ENCODE measurements at regions not wholly inside any gene's neighbourhood (a gene's known extent, or its start where the extent isn't known, plus 50 kb on each side); places are given as distances from the start of the nearest gene placed in this dataset.

DNA sequence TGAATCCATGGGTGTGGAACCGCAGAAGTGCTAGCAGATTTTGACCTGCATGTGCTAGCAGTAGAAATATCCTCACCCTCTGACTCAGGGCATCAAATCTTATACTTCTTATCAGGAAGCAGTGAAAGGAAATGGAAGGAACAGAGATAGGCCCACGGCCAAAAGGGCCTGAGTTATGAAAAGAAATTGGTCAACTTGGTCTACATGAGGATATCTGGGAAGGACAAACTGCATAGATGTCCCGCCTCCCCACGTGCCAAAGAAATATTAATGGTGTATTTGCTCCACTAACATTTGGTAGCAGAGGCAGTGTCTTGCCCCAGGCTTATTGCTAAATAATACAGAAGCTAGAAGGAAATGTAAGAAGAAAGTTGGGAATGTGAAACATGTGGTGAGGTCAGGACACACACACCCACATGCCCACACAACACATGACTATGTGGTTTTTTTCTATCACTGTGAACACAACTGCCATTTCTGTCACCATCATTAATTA lies 93.6 kb upstream of the COL8A1 start:
- ATAC-seq = no peak
- CTCF ChIA-PET (ENCODE audit: low intra/inter-chr PET ratio, low total read pairs) = no interaction called here
- H3K27ac ChIP-seq (ENCODE audit: extremely low read length, insufficient read depth, low read length) = no peak overlapping the region
- no peak for TF ChIP-seq SP5 (CRISPR knock-in tag; IDR thresholded peaks at IDR 0.05; ENCODE audit: borderline replicate concordance, low read depth)
- no peaks in the 10 kb centered on the region for H3K27me3 ChIP-seq (ENCODE audit: control insufficient read depth in 1 of 2, insufficient read depth in 2 of 2, low read length in 2 of 2)
- H4K20me1 ChIP-seq (ENCODE audit: insufficient read depth, low read length) = no peaks in the 10 kb centered on the region
- no peaks in the 10 kb centered on the region for H3K36me3 ChIP-seq (replicated peaks in 1 of 2; ENCODE audit: control insufficient read depth in 1 of 2, insufficient read depth in 2 of 2, low read length in 2 of 2)
- no peak overlapping the region for H3K4me3 ChIP-seq (replicated peaks in 1 of 3; ENCODE audit: insufficient read depth in 1 of 3, low read depth in 2 of 3, low read length in 3 of 3)
- intact Hi-C loops (cut with micrococcal nuclease; ENCODE audit: unreplicated experiment) (no loop called here), in situ Hi-C loops (cut with HindIII; ENCODE audit: extremely low pct_ligation_motif_present, low pct_unique_long_range_greater_than_20kb) (no loop called here)
- no peak for FAIRE-seq
- peaks cover 11% of the 10 kb centered on the region for H3K4me1 ChIP-seq (ENCODE audit: insufficient read depth, low read length)
- POLR2A ChIA-PET = no interaction called here
- H2AFZ ChIP-seq (ENCODE audit: low read length) = no peak overlapping the region
- no peaks in the 10 kb centered on the region for H3K9me3 ChIP-seq (ENCODE audit: low read length)
- BruUV-seq (replicated peaks) = no TSS peak
- DNase-seq (ENCODE audit: low spot score) = no peak
- H3K4me2 ChIP-seq (ENCODE audit: low read depth, low read length) = no peak overlapping the region
- H3K9ac ChIP-seq (ENCODE audit: insufficient read depth, low read depth, low read length) = no peak overlapping the region
- H3K79me2 ChIP-seq (ENCODE audit: insufficient read depth, low read length) = no peaks in the 10 kb centered on the region
- WGBS (ENCODE audit: low lambda C conversion rate) = 3% methylated on average over 4 of the region's 4 CpGs

DNA sequence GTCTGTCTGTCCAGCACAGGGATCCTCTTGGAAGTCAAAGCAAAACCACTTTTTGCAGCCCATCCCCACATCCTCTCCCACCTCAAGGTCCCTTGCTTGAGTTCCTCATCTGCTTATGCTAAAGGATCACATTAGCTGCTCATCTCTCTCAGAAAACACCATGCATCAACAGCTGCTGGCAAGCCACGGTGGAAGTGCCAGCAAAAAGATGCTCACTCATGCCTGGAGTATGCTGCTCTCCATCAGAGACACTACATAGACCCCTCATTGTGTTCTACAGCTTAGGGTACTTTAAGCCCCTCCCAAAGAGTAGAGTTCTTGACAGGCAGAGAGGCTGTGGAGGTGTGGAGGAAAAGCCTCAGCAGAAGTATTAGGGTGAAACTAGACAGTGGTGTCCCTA lies 94.6 kb upstream of the COL8A1 start:
- ChIA-PET POLR2A (no interaction called here), CTCF (ENCODE audit: low intra/inter-chr PET ratio, low total read pairs) (no interaction called here)
- in situ Hi-C loops (cut with HindIII; ENCODE audit: extremely low pct_ligation_motif_present, low pct_unique_long_range_greater_than_20kb) (no loop called here), intact Hi-C loops (cut with micrococcal nuclease; ENCODE audit: unreplicated experiment) (no loop called here)
- no peak overlapping the region for H3K4me3 ChIP-seq (replicated peaks in 1 of 3; ENCODE audit: insufficient read depth in 1 of 3, low read depth in 2 of 3, low read length in 3 of 3)
- no peak overlapping the region for H3K4me2 ChIP-seq (ENCODE audit: low read depth, low read length)
- no peaks in the 10 kb centered on the region for H3K27me3 ChIP-seq (ENCODE audit: control insufficient read depth in 1 of 2, insufficient read depth in 2 of 2, low read length in 2 of 2)
- 0% methylated on average over 1 of the region's 1 CpG for WGBS (ENCODE audit: low lambda C conversion rate)
- FAIRE-seq (no peak), DNase-seq (ENCODE audit: low spot score) (no peak), ATAC-seq (no peak)
- H2AFZ ChIP-seq (ENCODE audit: low read length) = no peak overlapping the region
- H4K20me1 ChIP-seq (ENCODE audit: insufficient read depth, low read length) = no peaks in the 10 kb centered on the region
- H3K4me1 ChIP-seq (ENCODE audit: insufficient read depth, low read length) = peaks cover 11% of the 10 kb centered on the region
- no peaks in the 10 kb centered on the region for H3K79me2 ChIP-seq (ENCODE audit: insufficient read depth, low read length)
- BruUV-seq (replicated peaks) = no TSS peak
- TF ChIP-seq KAT2B (IDR thresholded peaks at IDR 0.05; ENCODE audit: borderline replicate concordance, low read depth, low read length) (no peak), ZNF326 (CRISPR knock-in tag; IDR thresholded peaks at IDR 0.05; ENCODE audit: borderline replicate concordance) (no peak), ZNF572 (CRISPR knock-in tag; IDR thresholded peaks at IDR 0.05) (no peak), YY1 (IDR thresholded peaks at IDR 0.05; ENCODE audit: insufficient read depth, insufficient replicate concordance, low read depth, low read length) (no peak), RORA (CRISPR knock-in tag; IDR thresholded peaks at IDR 0.05) (no peak), ZNF468 (CRISPR knock-in tag; IDR thresholded peaks at IDR 0.05) (no peak), ZNF550 (CRISPR knock-in tag; IDR thresholded peaks at IDR 0.05; ENCODE audit: borderline replicate concordance) (no peak), ZNF678 (CRISPR knock-in tag; IDR thresholded peaks at IDR 0.05) (no peak), GPN1 (CRISPR knock-in tag; IDR thresholded peaks at IDR 0.05; ENCODE audit: borderline replicate concordance) (no peak), ZNF569 (CRISPR knock-in tag; IDR thresholded peaks at IDR 0.05; ENCODE audit: borderline replicate concordance) (no peak), NR2F2 (IDR thresholded peaks at IDR 0.05; ENCODE audit: borderline replicate concordance, low read depth) (no peak), RXRB (CRISPR knock-in tag; IDR thresholded peaks at IDR 0.05; ENCODE audit: borderline replicate concordance) (no peak)
- TF ChIP-seq, protein P1, sequence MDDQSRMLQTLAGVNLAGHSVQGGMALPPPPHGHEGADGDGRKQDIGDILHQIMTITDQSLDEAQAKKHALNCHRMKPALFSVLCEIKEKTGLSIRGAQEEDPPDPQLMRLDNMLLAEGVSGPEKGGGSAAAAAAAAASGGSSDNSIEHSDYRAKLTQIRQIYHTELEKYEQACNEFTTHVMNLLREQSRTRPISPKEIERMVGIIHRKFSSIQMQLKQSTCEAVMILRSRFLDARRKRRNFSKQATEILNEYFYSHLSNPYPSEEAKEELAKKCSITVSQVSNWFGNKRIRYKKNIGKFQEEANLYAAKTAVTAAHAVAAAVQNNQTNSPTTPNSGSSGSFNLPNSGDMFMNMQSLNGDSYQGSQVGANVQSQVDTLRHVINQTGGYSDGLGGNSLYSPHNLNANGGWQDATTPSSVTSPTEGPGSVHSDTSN (CRISPR knock-in tag; IDR thresholded peaks at IDR 0.05; ENCODE audit: borderline replicate concordance) = no peak
- TF ChIP-seq, protein P2, sequence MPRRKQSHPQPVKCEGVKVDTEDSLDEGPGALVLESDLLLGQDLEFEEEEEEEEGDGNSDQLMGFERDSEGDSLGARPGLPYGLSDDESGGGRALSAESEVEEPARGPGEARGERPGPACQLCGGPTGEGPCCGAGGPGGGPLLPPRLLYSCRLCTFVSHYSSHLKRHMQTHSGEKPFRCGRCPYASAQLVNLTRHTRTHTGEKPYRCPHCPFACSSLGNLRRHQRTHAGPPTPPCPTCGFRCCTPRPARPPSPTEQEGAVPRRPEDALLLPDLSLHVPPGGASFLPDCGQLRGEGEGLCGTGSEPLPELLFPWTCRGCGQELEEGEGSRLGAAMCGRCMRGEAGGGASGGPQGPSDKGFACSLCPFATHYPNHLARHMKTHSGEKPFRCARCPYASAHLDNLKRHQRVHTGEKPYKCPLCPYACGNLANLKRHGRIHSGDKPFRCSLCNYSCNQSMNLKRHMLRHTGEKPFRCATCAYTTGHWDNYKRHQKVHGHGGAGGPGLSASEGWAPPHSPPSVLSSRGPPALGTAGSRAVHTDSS (CRISPR knock-in tag; conservative IDR thresholded peaks at IDR 0.05) = no peak
- H3K9ac ChIP-seq (ENCODE audit: insufficient read depth, low read depth, low read length) = no peak overlapping the region
- no peaks in the 10 kb centered on the region for H3K9me3 ChIP-seq (ENCODE audit: low read length)
- H3K36me3 ChIP-seq (replicated peaks in 1 of 2; ENCODE audit: control insufficient read depth in 1 of 2, insufficient read depth in 2 of 2, low read length in 2 of 2) = no peaks in the 10 kb centered on the region
- H3K27ac ChIP-seq (ENCODE audit: extremely low read length, insufficient read depth, low read length) = no peak overlapping the region

All from HepG2 (cell line).